HUES6 (cell line): ENCODE measurements at regions not wholly inside any gene's neighbourhood (a gene's known extent, or its start where the extent isn't known, plus 50 kb on each side); places are given as distances from the start of the nearest gene placed in this dataset.

Experiments
- H3K27ac ChIP-seq: 2 replicates; pipeline ENCODE4 v1.7.0; 2013; ENCODE audit warnings: low read depth, mild to moderate bottlenecking, low read length, inconsistent platforms
- H3K27me3 ChIP-seq: 2 replicates; pipeline ENCODE4 v1.6.1; 2013; ENCODE audit warnings: low read length; ENCODE audit not compliant: control insufficient read depth, insufficient read depth
- H3K36me3 ChIP-seq: 2 replicates; pipeline ENCODE4 v1.6.1; 2013; ENCODE audit warnings: low read length; ENCODE audit not compliant: control insufficient read depth, insufficient read depth
- H3K4me1 ChIP-seq: 2 replicates; pipeline ENCODE4 v1.6.1; 2013; ENCODE audit warnings: low read length; ENCODE audit not compliant: control insufficient read depth, insufficient read depth
- H3K4me3 ChIP-seq: 2 replicates; pipeline ENCODE4 v1.5.1; 2013; ENCODE audit warnings: low read depth, low read length
- H3K9ac ChIP-seq: one replicate; pipeline ENCODE4 v1.6.1; 2013; ENCODE audit warnings: mild to moderate bottlenecking, low read length
- H3K9me3 ChIP-seq: 2 replicates; pipeline ENCODE4 v1.6.1; 2013; ENCODE audit warnings: low read depth, low read length; ENCODE audit not compliant: control insufficient read depth, insufficient read depth

GRCh38 chr3:72009851-72010443 lies 225.0 kb upstream of the PROK2 start:
- Histone ChIP-seq H3K9me3 (peaks cover 20% of the 10 kb centered on the region), H3K4me1 (peaks cover 2% of the 10 kb centered on the region; the same call in 1 of the 2 replicates), H3K27ac (no peak overlapping the region)

GRCh38 chr3:72008226-72008996 lies 223.5 kb upstream of the PROK2 start:
- H3K9me3 ChIP-seq, result peaks cover 20% of the 10 kb centered on the region
- no peaks in the 10 kb centered on the region for H3K27me3 ChIP-seq
- peaks cover 3% of the 10 kb centered on the region; the same call in 1 of the 2 replicates for H3K36me3 ChIP-seq
- peaks cover 17% of the 10 kb centered on the region for H3K4me1 ChIP-seq
- H3K4me3 ChIP-seq, result no peak overlapping the region
- no peak overlapping the region for H3K27ac ChIP-seq
- H3K9ac ChIP-seq, result no peak overlapping the region

More at GRCh38 chr3:72009851-72010443, 225.0 kb upstream of the PROK2 start:
- H3K9ac ChIP-seq, result no peak overlapping the region
- no peak overlapping the region for H3K4me3 ChIP-seq
- H3K36me3 ChIP-seq, result peaks cover 3% of the 10 kb centered on the region; the same call in 1 of the 2 replicates
- no peaks in the 10 kb centered on the region for H3K27me3 ChIP-seq

- Histone ChIP-seq H3K36me3 (peaks cover 3% of the 10 kb centered on the region; the same call in 1 of the 2 replicates), H3K4me3 (no peak overlapping the region), H3K9ac (no peak overlapping the region), H3K4me1 (peaks cover 33% of the 10 kb centered on the region), H3K9me3 (peaks cover 23% of the 10 kb centered on the region), H3K27me3 (no peaks in the 10 kb centered on the region), H3K27ac (no peak overlapping the region)
Measured at GRCh38 chr3:72006631-72007556, 221.9 kb upstream of the PROK2 start.

GRCh38 chr3:72004749-72005292 lies 219.9 kb upstream of the PROK2 start:
- Histone ChIP-seq H3K4me1 (peaks cover 34% of the 10 kb centered on the region), H3K27ac (0 out of 2 replicates have a peak overlapping the region, but pooled peaks have one; percentile 6), H3K9me3 (peaks cover 23% of the 10 kb centered on the region), H3K27me3 (no peaks in the 10 kb centered on the region), H3K9ac (no peak overlapping the region), H3K36me3 (peaks cover 3% of the 10 kb centered on the region; the same call in 1 of the 2 replicates), H3K4me3 (no peak overlapping the region)

- H3K27ac ChIP-seq, result 0 out of 2 replicates have a peak overlapping the region, but pooled peaks have one; percentile 6
Measured at GRCh38 chr3:72003936-72004335, 219.0 kb upstream of the PROK2 start.

GRCh38 chr3:72001758-72002157 lies 216.8 kb upstream of the PROK2 start:
- Histone ChIP-seq H3K27me3 (no peaks in the 10 kb centered on the region), H3K9ac (no peak overlapping the region), H3K4me1 (peaks cover 34% of the 10 kb centered on the region), H3K4me3 (no peak overlapping the region), H3K36me3 (peaks cover 2% of the 10 kb centered on the region; the same call in 1 of the 2 replicates), H3K27ac (no peak overlapping the region), H3K9me3 (peaks cover 11% of the 10 kb centered on the region)

More at GRCh38 chr3:72003936-72004335, 219.0 kb upstream of the PROK2 start:
- H3K4me3 ChIP-seq, result no peak overlapping the region
- peaks cover 23% of the 10 kb centered on the region for H3K9me3 ChIP-seq
- peaks cover 34% of the 10 kb centered on the region for H3K4me1 ChIP-seq
- peaks cover 3% of the 10 kb centered on the region; the same call in 1 of the 2 replicates for H3K36me3 ChIP-seq
- peak overlapping the region; percentile 9 for H3K9ac ChIP-seq
- H3K27me3 ChIP-seq, result no peaks in the 10 kb centered on the region

GRCh38 chr3:71998995-71999673 lies 214.2 kb upstream of the PROK2 start:
- peaks cover 24% of the 10 kb centered on the region for H3K4me1 ChIP-seq
- no peak overlapping the region for H3K27ac ChIP-seq
- H3K9me3 ChIP-seq, result peaks cover 3% of the 10 kb centered on the region; the same call in 1 of the 2 replicates
- H3K27me3 ChIP-seq, result no peaks in the 10 kb centered on the region
- no peak overlapping the region for H3K9ac ChIP-seq
- no peak overlapping the region for H3K4me3 ChIP-seq
- H3K36me3 ChIP-seq, result no peaks in the 10 kb centered on the region

GRCh38 chr3:71997066-71997653 lies 212.2 kb upstream of the PROK2 start:
- Histone ChIP-seq H3K27me3 (no peaks in the 10 kb centered on the region), H3K27ac (no peak overlapping the region), H3K9me3 (peaks cover 2% of the 10 kb centered on the region; the same call in 1 of the 2 replicates), H3K4me3 (no peak overlapping the region), H3K4me1 (peaks cover 4% of the 10 kb centered on the region), H3K9ac (no peak overlapping the region), H3K36me3 (no peaks in the 10 kb centered on the region)

GRCh38 chr3:71994906-71995305 lies 210.0 kb upstream of the PROK2 start:
- Histone ChIP-seq H3K9ac (no peak overlapping the region), H3K4me3 (no peak overlapping the region), H3K9me3 (peaks cover 6% of the 10 kb centered on the region), H3K4me1 (no peaks in the 10 kb centered on the region), H3K27ac (no peak overlapping the region), H3K27me3 (no peaks in the 10 kb centered on the region), H3K36me3 (no peaks in the 10 kb centered on the region)

GRCh38 chr3:71994203-71994602 lies 209.3 kb upstream of the PROK2 start:
- H3K9me3 ChIP-seq, result peaks cover 6% of the 10 kb centered on the region
- H3K27ac ChIP-seq, result no peak overlapping the region
- no peaks in the 10 kb centered on the region for H3K27me3 ChIP-seq
- H3K9ac ChIP-seq, result no peak overlapping the region
- H3K4me1 ChIP-seq, result no peaks in the 10 kb centered on the region
- H3K36me3 ChIP-seq, result no peaks in the 10 kb centered on the region
- no peak overlapping the region for H3K4me3 ChIP-seq
